B cell (primary cell): ENCODE measurements at regions not wholly inside any gene's neighbourhood (a gene's known extent, or its start where the extent isn't known, plus 50 kb on each side); places are given as distances from the start of the nearest gene placed in this dataset.

Experiments
- ATAC-seq: fragments of 200-7000 bp; cut with Tn5 transposase; one replicate; pipeline ENCODE4 v1.10.0; 2021; ENCODE audit warnings: low read depth, mild to moderate bottlenecking, moderate number of reproducible peaks, moderate library complexity
- CTCF ChIA-PET: fragments of 350-600 bp; sonication (Branson Sonifier 250); formaldehyde crosslinking; loops from one replicate; lab custom pipeline; 2021; ENCODE audit warnings: antibody characterized with exemption, inconsistent platforms; lab: Charles Lee
- POLR2A ChIA-PET: fragments of 350-600 bp; sonication (Branson Sonifier 250); formaldehyde crosslinking; loops from one replicate; lab custom pipeline; 2021; ENCODE audit warnings: antibody characterized with exemption; lab: Charles Lee
- DNase-seq: peaks from one replicate; pipeline ENCODE4 v3.0.0; 2013
- H2AFZ ChIP-seq: 2 replicates; pipeline ENCODE4 v1.6.1; 2012; ENCODE audit warnings: mild to moderate bottlenecking, low read depth, low read length; ENCODE audit not compliant: insufficient read depth, poor library complexity, severe bottlenecking
- H3K27ac ChIP-seq, 2 donors: 1 replicate in 1 of 2; 2 replicates in 1 of 2; pipeline ENCODE4 v1.5.1; 2012 to 2013; ENCODE audit warnings: low read length in 2 of 2, mild to moderate bottlenecking in 2 of 2, moderate library complexity in 1 of 2
- H3K27me3 ChIP-seq, 4 experiments: fragments of 200-600 bp in 1 of 4; sonication (generic) in 1 of 4; replicated peaks in 1 of 4; 1 replicate in 2 of 4; 2 replicates in 2 of 4; pipeline versions ENCODE4 v1.6.1 to v1.7.0; 2013 to 2016; ENCODE audit warnings: low read length in 3 of 4, mild to moderate bottlenecking in 2 of 4, mixed read lengths in 1 of 4, moderate library complexity in 1 of 4; ENCODE audit not compliant: insufficient read depth in 4 of 4, control insufficient read depth in 3 of 4; ENCODE audit errors: control extremely low read depth in 1 of 4
- H3K36me3 ChIP-seq, 2 experiments: replicated peaks in 1 of 2; 1 replicate in 1 of 2; 2 replicates in 1 of 2; pipeline versions ENCODE4 v1.6.1 to v1.7.1; 2013; ENCODE audit warnings: low read length in 1 of 2; ENCODE audit not compliant: insufficient read depth in 2 of 2, control insufficient read depth in 1 of 2; ENCODE audit errors: control extremely low read depth in 1 of 2, extremely low read depth in 1 of 2
- H3K4me1 ChIP-seq, 2 donors: fragments of 200-600 bp in 1 of 2; sonication (generic) in 1 of 2; 1 replicate in 1 of 2; 2 replicates in 1 of 2; pipeline versions ENCODE4 v1.5.1 to v1.6.1; 2013 to 2017; ENCODE audit warnings: low read length in 2 of 2; ENCODE audit not compliant: control insufficient read depth in 2 of 2, insufficient read depth in 2 of 2
- H3K4me2 ChIP-seq: replicated peaks from 2 replicates; pipeline ENCODE3; 2012; ENCODE audit warnings: mild to moderate bottlenecking, low read depth, low read length; ENCODE audit not compliant: poor library complexity, severe bottlenecking
- H3K4me3 ChIP-seq, 5 experiments: fragments of 200-600 bp in 1 of 5; sonication (generic) in 1 of 5; 1 replicate in 3 of 5; 2 replicates in 2 of 5; pipeline versions ENCODE4 v1.5.1 to v1.7.0; 2011 to 2016; ENCODE audit warnings: low read length in 4 of 5, mild to moderate bottlenecking in 4 of 5, low read depth in 2 of 5, control low read depth in 1 of 5, moderate library complexity in 1 of 5; ENCODE audit not compliant: insufficient read depth in 1 of 5; ENCODE audit errors: control extremely low read depth in 1 of 5, extremely low read depth in 1 of 5
- H3K79me2 ChIP-seq: fragments of 200-600 bp; sonication (generic); one replicate; pipeline ENCODE4 v1.6.0; 2016; ENCODE audit warnings: low read length; ENCODE audit not compliant: control insufficient read depth, insufficient read depth
- H3K9ac ChIP-seq: fragments of 200-600 bp; sonication (generic); 2 replicates; pipeline ENCODE4 v1.6.1; 2017; ENCODE audit warnings: mild to moderate bottlenecking, low read length, moderate library complexity
- H3K9me3 ChIP-seq, 3 donors: one replicate each; pipeline versions ENCODE4 v1.6.1 to v1.7.1; 2013; ENCODE audit warnings: low read length in 2 of 3; ENCODE audit not compliant: control insufficient read depth in 2 of 3, insufficient read depth in 1 of 3; ENCODE audit errors: control extremely low read depth in 1 of 3
- H4K20me1 ChIP-seq: 2 replicates; pipeline ENCODE4 v1.6.0; 2012; ENCODE audit warnings: mild to moderate bottlenecking, low read length; ENCODE audit not compliant: insufficient read depth, control insufficient read depth, poor library complexity, severe bottlenecking
- H3K27ac Mint-ChIP-seq: one replicate; pipeline ENCODE4 v1.8.0; 2021; ENCODE audit warnings: mixed read lengths
- H3K27me3 Mint-ChIP-seq: one replicate; pipeline ENCODE4 v1.8.0; 2021; ENCODE audit warnings: mixed read lengths
- H3K4me1 Mint-ChIP-seq: one replicate; pipeline ENCODE4 v1.8.0; 2021; ENCODE audit warnings: mixed read lengths
- H3K4me3 Mint-ChIP-seq: one replicate; pipeline ENCODE4 v1.8.0; 2021; ENCODE audit warnings: mixed read lengths
- H3K9me3 Mint-ChIP-seq: one replicate; pipeline ENCODE4 v1.8.0; 2022; ENCODE audit warnings: mixed read lengths; ENCODE audit not compliant: insufficient read depth
- EZH2 ChIP-seq: IDR thresholded peaks from 2 replicates; pipeline ENCODE4 v1.6.1; 2012; ENCODE audit warnings: borderline replicate concordance, low read depth, mild to moderate bottlenecking, moderate library complexity, low read length; ENCODE audit not compliant: insufficient read depth, poor library complexity, severe bottlenecking
- WGBS: methylation state at CpG from one replicate; pipeline ENCODE4 v1.1.5; 2013; ENCODE audit warnings: missing lambda C conversion rate; ENCODE audit not compliant: insufficient coverage; 5-methylcytosine and 5-hydroxymethylcytosine counted together
- intact Hi-C: fragments of 100-400 bp; cut with micrococcal nuclease; formaldehyde crosslinking; loops from one replicate; pipeline ENCODE4 v1.10.0; 2022
- TF ChIP-seq, protein P1 (sequence below): fragments of 200-600 bp; IDR thresholded peaks from one replicate; pipeline ENCODE4 v1.8.0; 2022; ENCODE audit warnings: antibody characterized with exemption, mild to moderate bottlenecking

DNA sequence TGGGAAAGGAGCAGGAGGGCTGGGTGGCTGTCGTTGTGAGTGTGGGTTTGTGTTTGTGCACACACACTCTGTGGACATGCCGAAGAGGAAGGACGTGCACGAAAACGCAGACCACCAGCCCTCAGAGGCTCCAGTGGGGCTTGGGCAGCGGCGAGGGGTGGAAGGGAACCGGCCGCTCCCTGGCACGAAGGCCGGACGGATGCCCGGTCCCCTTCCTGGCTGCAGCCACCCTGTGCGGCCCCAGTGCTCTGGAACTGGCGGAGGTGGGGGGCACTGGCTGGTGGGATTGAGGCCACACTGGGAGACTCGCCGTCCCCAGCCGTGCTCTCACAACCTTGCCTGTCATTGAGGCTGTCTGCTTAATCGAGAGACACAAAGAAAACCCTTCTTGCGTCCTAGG lies 852.6 kb upstream of the SALL3 start:
- H3K27me3 ChIP-seq, result no peaks in the 10 kb centered on the region
- H3K4me1 ChIP-seq, result no peaks in the 10 kb centered on the region
- no peaks in the 10 kb centered on the region for H3K79me2 ChIP-seq
- no peak overlapping the region for H3K9ac ChIP-seq
- intact Hi-C loops, result no loop called here
- no peak overlapping the region for H3K4me3 ChIP-seq
- ChIA-PET CTCF (no interaction called here), POLR2A (no interaction called here)
- peaks cover 0 to 51% (median 0%) of the 10 kb centered on the region in 3 donors for H3K9me3 ChIP-seq
- TF ChIP-seq EZH2, result no peak
- TF ChIP-seq, protein P1, sequence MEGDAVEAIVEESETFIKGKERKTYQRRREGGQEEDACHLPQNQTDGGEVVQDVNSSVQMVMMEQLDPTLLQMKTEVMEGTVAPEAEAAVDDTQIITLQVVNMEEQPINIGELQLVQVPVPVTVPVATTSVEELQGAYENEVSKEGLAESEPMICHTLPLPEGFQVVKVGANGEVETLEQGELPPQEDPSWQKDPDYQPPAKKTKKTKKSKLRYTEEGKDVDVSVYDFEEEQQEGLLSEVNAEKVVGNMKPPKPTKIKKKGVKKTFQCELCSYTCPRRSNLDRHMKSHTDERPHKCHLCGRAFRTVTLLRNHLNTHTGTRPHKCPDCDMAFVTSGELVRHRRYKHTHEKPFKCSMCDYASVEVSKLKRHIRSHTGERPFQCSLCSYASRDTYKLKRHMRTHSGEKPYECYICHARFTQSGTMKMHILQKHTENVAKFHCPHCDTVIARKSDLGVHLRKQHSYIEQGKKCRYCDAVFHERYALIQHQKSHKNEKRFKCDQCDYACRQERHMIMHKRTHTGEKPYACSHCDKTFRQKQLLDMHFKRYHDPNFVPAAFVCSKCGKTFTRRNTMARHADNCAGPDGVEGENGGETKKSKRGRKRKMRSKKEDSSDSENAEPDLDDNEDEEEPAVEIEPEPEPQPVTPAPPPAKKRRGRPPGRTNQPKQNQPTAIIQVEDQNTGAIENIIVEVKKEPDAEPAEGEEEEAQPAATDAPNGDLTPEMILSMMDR, result no peak
- DNase-seq (no peak), ATAC-seq (no peak)
- Mint-ChIP-seq H3K4me3 (no peak overlapping the region), H3K4me1 (no peaks in the 10 kb centered on the region), H3K27me3 (no peaks in the 10 kb centered on the region), H3K9me3 (peaks cover 8% of the 10 kb centered on the region), H3K27ac (no peak overlapping the region)
- 94% methylated on average over 18 of the region's 20 CpGs for WGBS
- no peak overlapping the region for H2AFZ ChIP-seq
- no peaks in the 10 kb centered on the region for H4K20me1 ChIP-seq
- no peak overlapping the region for H3K4me2 ChIP-seq
- no peak overlapping the region for H3K27ac ChIP-seq
- no peaks in the 10 kb centered on the region for H3K36me3 ChIP-seq

DNA sequence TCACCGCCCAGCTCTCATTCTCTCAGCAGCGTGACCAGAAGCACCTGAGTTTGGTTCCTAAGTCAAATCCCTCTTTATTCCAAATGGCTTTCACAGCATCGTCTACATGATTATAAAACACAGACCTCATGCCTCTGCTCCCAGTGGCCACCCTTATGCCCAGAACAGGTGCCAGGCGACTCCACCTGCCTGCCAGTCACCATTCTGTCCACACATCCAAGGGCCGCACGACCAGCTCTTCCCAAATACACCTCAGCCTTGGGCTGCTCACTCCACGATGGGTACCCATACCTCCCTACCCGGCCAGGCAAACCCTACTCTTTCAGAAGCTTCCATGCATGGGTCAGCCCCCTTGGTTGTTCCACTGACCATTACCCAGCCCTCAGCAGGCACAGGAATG lies 851.6 kb upstream of the SALL3 start:
- Histone ChIP-seq H2AFZ (no peak overlapping the region), H3K79me2 (no peaks in the 10 kb centered on the region), H3K4me2 (no peak overlapping the region), H3K27ac (no peak overlapping the region), H3K36me3 (no peaks in the 10 kb centered on the region), H3K27me3 (no peaks in the 10 kb centered on the region), H3K9ac (no peak overlapping the region), H3K4me1 (no peaks in the 10 kb centered on the region), H4K20me1 (no peaks in the 10 kb centered on the region), H3K9me3 (peaks cover 0 to 50% (median 0%) of the 10 kb centered on the region in 3 donors), H3K4me3 (no peak overlapping the region)
- intact Hi-C loops, result no loop called here
- H3K27ac Mint-ChIP-seq, result no peak overlapping the region
- no peaks in the 10 kb centered on the region for H3K4me1 Mint-ChIP-seq
- peaks cover 8% of the 10 kb centered on the region for H3K9me3 Mint-ChIP-seq
- DNase-seq (no peak), ATAC-seq (no peak)
- H3K4me3 Mint-ChIP-seq, result no peak overlapping the region
- TF ChIP-seq, protein P1, result no peak
- no peak for TF ChIP-seq EZH2
- WGBS, result 78% methylated on average over 8 of the region's 8 CpGs
- POLR2A ChIA-PET, result no interaction called here
- no peaks in the 10 kb centered on the region for H3K27me3 Mint-ChIP-seq
- CTCF ChIA-PET, result no interaction called here
